Gastrocnemius medialis (tissue), 4 donors: ENCODE measurements at regions not wholly inside any gene's neighbourhood (a gene's known extent, or its start where the extent isn't known, plus 50 kb on each side); places are given as distances from the start of the nearest gene placed in this dataset.

Source experiments
- CTCF ChIP-seq, 5 experiments: fragments of 450-650 bp in 3 of 5; fragments of 200-600 bp in 2 of 5; sonication (generic) in 2 of 5; IDR thresholded peaks in 4 of 5; conservative IDR thresholded peaks in 1 of 5; 1 replicate in 4 of 5; 2 replicates in 1 of 5; pipeline ENCODE4 v1.5.1; 2016 to 2019; ENCODE audit warnings: antibody characterized with exemption in 5 of 5, mild to moderate bottlenecking in 3 of 5, moderate library complexity in 3 of 5
- POLR2A ChIP-seq, 2 donors: fragments of 450-650 bp; IDR thresholded peaks; one replicate each; pipeline ENCODE4 v1.6.1; 2017; ENCODE audit warnings: antibody characterized with exemption in 2 of 2, mild to moderate bottlenecking in 2 of 2, moderate library complexity in 2 of 2

GRCh38 chr11:34787348-34787747 lies 128.8 kb downstream of the APIP start:
- TF ChIP-seq CTCF (IDR thresholded peaks at IDR 0.05 in 4 of 5, conservative IDR thresholded peaks at IDR 0.05 in 1 of 5) (no peak), POLR2A (IDR thresholded peaks at IDR 0.05) (no peak)
